Fibroblast of skin of left quadriceps (primary cell): ENCODE measurements at regions not wholly inside any gene's neighbourhood (a gene's known extent, or its start where the extent isn't known, plus 50 kb on each side); places are given as distances from the start of the nearest gene placed in this dataset.
A peak's percentile ranks its signal among the peaks of the same experiment; 100 is the strongest.
"Not testable (repeated sequence)": the region's sequence is repeated elsewhere in the genome, so short reads cannot be mapped to it uniquely, and the experiment has no call there.

Experiments used
- DNase-seq, 2 experiments: peaks; one replicate each; pipeline ENCODE4 v3.0.0-alpha.2; 2013; ENCODE audit warnings: low read depth in 2 of 2

GRCh38 chr4:154982187-154983047 lies 201.3 kb downstream of the RBM46 start:
- no peak for DNase-seq

GRCh38 chr4:154983714-154984113 lies 202.6 kb downstream of the RBM46 start:
- DNase-seq, result no peak

GRCh38 chr4:154984148-154984547 lies 203.1 kb downstream of the RBM46 start:
- no peak for DNase-seq

- DNase-seq, result no peak
These were observed 203.5 kb downstream of the RBM46 start for GRCh38 chr4:154984616-154985015.

- DNase-seq, result peak in 1 of 2 experiments; percentile 22
These were observed 204.6 kb downstream of the RBM46 start for GRCh38 chr4:154985673-154986072.

- DNase-seq, result no peak
These were observed 207.4 kb downstream of the RBM46 start for GRCh38 chr4:154988511-154988910.

GRCh38 chr4:154989511-154989910 lies 208.4 kb downstream of the RBM46 start:
- no peak for DNase-seq

- not testable (repeated sequence) for DNase-seq
These were observed 210.6 kb upstream of the NPY2R start for GRCh38 chr4:154997866-154998265.

- no peak for DNase-seq
These were observed 210.2 kb upstream of the NPY2R start for GRCh38 chr4:154998284-154998683.

GRCh38 chr4:154998773-154999172 lies 209.7 kb upstream of the NPY2R start:
- DNase-seq, result no peak

GRCh38 chr4:154999950-155000578 lies 208.4 kb upstream of the NPY2R start:
- no peak for DNase-seq

- no peak for DNase-seq
These were observed 207.2 kb upstream of the NPY2R start for GRCh38 chr4:155001251-155001650.

- no peak for DNase-seq
These were observed 202.9 kb upstream of the NPY2R start for GRCh38 chr4:155005395-155006090.

GRCh38 chr4:155007660-155008176 lies 200.7 kb upstream of the NPY2R start:
- DNase-seq, result no peak

GRCh38 chr4:155008389-155008788 lies 200.0 kb upstream of the NPY2R start:
- no peak for DNase-seq

GRCh38 chr4:155009288-155009687 lies 199.1 kb upstream of the NPY2R start:
- DNase-seq, result no peak

- no peak for DNase-seq
These were observed 198.1 kb upstream of the NPY2R start for GRCh38 chr4:155010376-155010775.

- no peak for DNase-seq
These were observed 197.2 kb upstream of the NPY2R start for GRCh38 chr4:155011163-155011780.

GRCh38 chr4:155012469-155012868 lies 196.0 kb upstream of the NPY2R start:
- no peak for DNase-seq

- no peak for DNase-seq
These were observed 191.0 kb upstream of the NPY2R start for GRCh38 chr4:155017426-155017825.

- DNase-seq, result no peak
These were observed 182.5 kb upstream of the NPY2R start for GRCh38 chr4:155025762-155026457.
